Kidney capillary endothelial cell (primary cell): ENCODE measurements at regions not wholly inside any gene's neighbourhood (a gene's known extent, or its start where the extent isn't known, plus 50 kb on each side); places are given as distances from the start of the nearest gene placed in this dataset.
"Not testable (repeated sequence)": the region's sequence is repeated elsewhere in the genome, so short reads cannot be mapped to it uniquely, and the experiment has no call there.

ENCODE experiments used
- DNase-seq: peaks from one replicate; pipeline ENCODE4 v3.0.0-alpha.2; 2018; ENCODE audit warnings: low spot score

DNA sequence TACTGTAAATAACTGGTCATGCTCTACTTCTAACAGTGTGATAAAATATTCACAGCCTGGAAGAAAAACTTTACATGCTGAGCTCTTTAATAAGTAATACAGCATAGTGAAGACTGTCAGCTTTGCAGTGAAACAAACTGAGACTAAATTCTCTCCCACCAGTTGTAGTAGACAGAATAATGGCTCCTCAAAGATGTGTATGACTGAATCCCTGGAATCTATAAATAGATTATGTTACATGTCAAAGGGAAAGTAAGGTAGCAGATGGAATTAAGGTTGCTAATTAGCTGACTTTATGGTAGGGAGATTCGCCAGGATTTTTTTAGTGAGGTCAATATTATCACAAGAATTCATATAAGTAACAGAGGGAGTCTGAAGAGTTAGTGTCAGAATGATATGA, 609.5 kb upstream of the VRK2 start:
- no peak for DNase-seq

GRCh38 chr2:57440437-57440836, 606.2 kb upstream of the VRK2 start:
- DNase-seq: no peak

DNA sequence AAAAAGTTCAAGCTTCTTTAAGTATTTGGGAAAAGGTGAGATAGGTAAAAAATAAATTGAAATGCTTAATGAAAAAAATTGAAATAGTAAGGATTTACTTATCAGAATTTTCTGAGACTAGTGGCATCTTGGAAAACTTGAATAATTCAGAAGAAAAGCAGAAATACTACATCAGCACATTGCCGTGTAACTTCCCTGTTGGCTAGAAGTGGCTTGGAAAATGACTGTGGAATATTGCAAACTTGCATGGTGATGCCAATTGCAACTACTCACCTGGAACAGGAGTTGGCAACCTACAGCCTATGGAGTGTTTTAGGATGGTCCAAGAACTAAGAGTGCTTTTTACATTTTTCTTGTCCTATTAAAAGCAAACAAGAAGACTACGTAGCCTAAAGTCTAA, 603.5 kb upstream of the VRK2 start:
- no peak for DNase-seq

GRCh38 chr2:57443973-57444521, 602.6 kb upstream of the VRK2 start:
- DNase-seq: no peak

GRCh38 chr2:57444752-57445430, 601.7 kb upstream of the VRK2 start:
- DNase-seq: no peak

GRCh38 chr2:57448816-57449215, 597.8 kb upstream of the VRK2 start:
- no peak for DNase-seq

GRCh38 chr2:57450170-57450569, 596.4 kb upstream of the VRK2 start:
- no peak for DNase-seq

DNA sequence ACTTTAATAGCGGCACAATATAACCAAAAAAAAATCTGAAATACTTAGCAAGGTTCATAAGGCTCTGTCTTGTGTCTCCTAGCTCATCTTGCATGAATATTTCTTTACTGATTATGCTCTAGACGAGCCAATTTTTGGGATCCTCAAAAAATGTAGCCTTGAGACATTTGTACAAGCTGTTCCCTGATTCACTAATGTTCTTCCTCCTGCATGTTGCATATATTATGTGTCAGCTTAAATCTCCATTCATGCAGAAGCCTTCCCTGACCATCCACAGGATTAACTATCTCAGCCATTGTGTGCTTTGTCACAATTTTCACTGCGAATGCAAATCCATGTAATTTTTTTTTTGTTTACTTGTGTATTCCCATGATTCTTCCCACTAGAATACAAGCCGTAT, 594.0 kb upstream of the VRK2 start:
- DNase-seq: no peak

DNA sequence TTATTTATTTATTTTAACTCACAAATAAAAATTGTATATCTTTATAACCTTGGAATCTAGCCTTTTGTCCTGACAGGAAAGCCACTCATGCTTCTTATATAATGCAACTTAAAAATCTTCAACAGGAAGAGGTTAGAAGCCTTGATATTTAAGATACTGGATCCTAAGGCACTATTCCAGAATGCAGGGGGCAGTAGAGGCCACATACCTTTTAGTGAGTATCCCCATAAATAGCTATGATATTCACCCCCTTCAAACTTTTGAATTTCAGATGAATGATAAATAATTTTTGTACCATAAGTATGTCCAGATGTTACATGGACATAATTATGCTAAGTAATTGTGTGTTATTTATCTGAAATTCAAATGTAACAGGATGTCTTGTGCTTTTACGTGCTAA, 592.7 kb upstream of the VRK2 start:
- DNase-seq: no peak

- DNase-seq: no peak
Measured at GRCh38 chr2:57460396-57461276, 586.0 kb upstream of the VRK2 start.

- DNase-seq: no peak
Measured at GRCh38 chr2:57461624-57462023, 585.0 kb upstream of the VRK2 start.

DNA sequence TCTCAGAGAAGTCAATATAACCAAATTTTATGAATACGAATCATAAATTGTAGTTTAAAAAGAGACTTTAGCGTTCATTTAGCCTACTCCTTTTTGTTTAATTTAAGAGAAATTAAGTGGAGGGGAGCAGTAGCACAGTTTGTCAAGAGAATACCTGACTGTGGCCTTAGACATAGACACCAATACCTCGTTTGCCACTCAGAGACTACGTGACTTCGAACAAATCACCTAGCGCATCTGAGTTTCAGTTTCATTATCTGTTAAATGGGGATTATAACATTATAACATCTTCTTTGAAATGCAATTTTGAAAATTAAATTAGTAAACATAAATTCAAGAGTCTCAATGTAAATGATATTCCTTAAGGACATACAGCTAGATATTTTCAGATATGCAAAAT, 581.5 kb upstream of the VRK2 start:
- DNase-seq: no peak

DNA sequence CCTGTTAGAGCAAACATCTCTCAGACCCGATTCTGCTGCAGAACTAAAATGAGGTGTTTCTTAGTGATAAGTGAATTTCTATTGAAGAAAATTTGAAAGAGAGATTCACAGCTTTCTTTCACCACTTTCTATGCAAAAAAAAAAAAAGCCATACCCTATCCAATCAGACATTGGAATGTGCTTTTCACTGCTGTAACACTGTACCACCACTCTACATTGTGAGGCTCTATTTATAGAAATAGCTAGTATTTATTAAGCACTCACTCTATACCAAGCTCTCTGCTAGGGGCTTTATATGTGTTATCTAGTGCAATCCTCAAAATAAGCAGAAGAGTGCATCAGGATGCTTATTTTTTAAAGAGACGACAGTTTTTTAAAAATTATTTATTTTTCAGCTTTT, 580.6 kb upstream of the VRK2 start:
- no peak for DNase-seq

DNA sequence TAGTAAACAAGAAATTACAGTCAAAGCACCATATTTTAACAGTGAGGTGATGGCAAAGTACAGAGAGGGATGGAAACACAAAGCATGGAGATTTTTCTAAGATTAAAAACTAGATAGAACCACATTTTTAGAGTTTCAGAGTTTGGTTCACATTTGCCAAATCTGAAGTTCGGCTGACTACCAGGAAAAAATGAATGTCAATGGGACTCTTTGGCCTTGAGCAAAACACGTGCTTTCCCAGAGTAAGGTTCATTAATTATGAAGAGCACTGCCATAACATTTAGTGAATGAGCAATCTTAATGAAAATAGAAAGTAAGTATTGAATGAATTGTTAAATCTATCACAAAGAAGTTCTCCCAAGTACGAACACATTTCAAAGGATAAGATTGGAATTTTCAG, 571.2 kb upstream of the VRK2 start:
- DNase-seq: no peak

DNA sequence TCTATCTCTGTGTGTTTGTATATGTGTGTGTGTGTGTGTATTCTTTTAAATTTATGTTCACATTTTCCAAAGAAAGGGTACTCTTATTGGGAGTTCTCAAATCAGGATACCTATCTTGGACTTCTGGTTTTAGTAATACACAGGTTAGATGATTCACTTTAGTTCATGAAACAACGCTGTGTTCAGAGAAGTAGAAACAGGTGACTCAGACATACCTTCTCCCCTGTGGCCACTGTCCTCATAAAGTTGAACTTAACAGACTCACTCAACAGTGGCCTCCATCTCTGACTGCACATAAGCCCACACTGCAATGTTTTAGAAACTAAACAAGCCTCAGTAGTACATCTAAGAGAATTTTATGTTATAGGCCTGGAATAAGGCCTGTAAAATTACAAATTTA, 566.6 kb upstream of the VRK2 start:
- DNase-seq: no peak

DNA sequence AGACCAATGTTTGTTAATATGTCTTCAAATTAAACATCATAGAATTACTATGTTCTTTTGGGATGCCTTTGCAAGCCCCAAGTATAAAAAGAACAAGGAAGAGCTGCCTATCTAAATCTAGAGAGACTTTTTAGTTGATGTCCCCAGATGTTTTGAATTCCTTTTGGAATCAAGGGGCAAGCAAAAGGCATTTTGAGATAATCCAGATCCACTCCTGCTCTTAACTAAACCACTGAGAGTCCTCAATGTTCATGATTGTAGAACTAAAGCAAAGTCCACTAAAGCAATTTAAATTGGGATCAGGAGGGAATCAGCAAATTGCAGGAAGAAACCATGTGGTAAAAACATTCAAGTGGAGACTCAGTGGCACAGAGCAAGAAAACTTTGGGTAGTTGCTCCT, 558.5 kb upstream of the VRK2 start:
- DNase-seq: no peak

GRCh38 chr2:57490741-57491140, 555.9 kb upstream of the VRK2 start:
- no peak for DNase-seq

- no peak for DNase-seq
Measured at GRCh38 chr2:57491213-57491612, 555.4 kb upstream of the VRK2 start.

DNA sequence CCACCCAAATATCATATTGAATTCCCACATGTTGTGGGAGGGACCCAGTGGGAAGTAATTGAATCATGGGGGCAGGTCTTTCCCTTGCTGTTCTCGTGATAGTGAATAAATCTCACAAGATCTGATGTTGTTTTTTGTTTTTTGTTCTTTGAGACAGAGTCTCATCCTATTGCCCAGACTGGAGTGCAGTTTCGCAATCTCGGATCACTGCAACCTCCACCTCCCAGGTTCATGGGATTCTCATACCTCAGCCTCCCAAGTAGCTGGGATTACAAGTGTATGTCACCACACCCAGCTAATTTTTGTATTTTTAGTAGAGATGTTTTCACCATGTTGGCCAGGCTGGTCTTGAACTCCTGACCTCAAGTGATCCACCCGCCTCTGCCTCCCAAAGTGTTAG, 552.6 kb upstream of the VRK2 start:
- DNase-seq: not testable (repeated sequence)

- DNase-seq: peak; percentile 41
Measured at GRCh38 chr2:57497489-57498096, 549.0 kb upstream of the VRK2 start.

DNA sequence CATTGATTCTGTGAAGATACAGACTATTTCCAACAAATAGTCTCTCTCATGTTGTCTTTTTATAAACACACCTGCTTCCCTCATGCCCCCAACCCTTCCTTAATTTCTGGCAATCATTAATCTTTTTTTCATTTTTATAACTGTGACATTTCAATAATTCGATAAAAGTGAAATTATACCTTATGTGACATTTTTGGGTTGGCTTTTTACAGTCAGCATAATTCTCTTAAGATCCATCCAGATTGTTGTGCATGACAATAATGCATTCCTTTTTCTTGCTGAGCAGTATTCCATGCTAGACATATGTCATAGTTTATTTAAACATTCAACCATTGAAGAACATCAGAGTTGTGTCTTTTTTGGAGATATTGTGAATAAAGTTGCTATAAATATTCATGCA, 541.8 kb upstream of the VRK2 start:
- no peak for DNase-seq

GRCh38 chr2:57509189-57509588, 537.4 kb upstream of the VRK2 start:
- DNase-seq: no peak

- DNase-seq: no peak
Measured at GRCh38 chr2:57510704-57511103, 535.9 kb upstream of the VRK2 start.
